ENCODE measurements at regions not wholly inside any gene's neighbourhood (a gene's known extent, or its start where the extent isn't known, plus 50 kb on each side); places are given as distances from the start of the nearest gene placed in this dataset.

GRCh38 chr14:43778937-43779639, 728.0 kb downstream of the FSCB start:
- Histone ChIP-seq H2AFZ (ENCODE audit: low read length) (no peak overlapping the region), H4K20me1 (ENCODE audit: low read length) (no peaks in the 10 kb centered on the region), H3K27me3 (ENCODE audit: low read length) (no peaks in the 10 kb centered on the region), H3K27ac (ENCODE audit: low read length) (peak overlapping the region; percentile 13), H3F3A (ENCODE audit: low read length, unreplicated experiment) (no peaks in the 10 kb centered on the region), H3K4me1 (ENCODE audit: insufficient read depth, low read length) (peaks cover 4% of the 10 kb centered on the region; the same call in 1 of the 2 replicates), H3K36me3 (ENCODE audit: low read depth, low read length) (no peaks in the 10 kb centered on the region), H3K9me3 (ENCODE audit: low read length) (peaks cover 9% of the 10 kb centered on the region; the same call in 1 of the 2 replicates), H3K4me2 (ENCODE audit: low read length) (0 out of 2 replicates have a peak overlapping the region, but pooled peaks have one; percentile 3), H3K9me2 (replicated peaks; ENCODE audit: low read length) (no peaks in the 10 kb centered on the region), H3K79me2 (ENCODE audit: low read length) (no peaks in the 10 kb centered on the region), H3K4me3 (ENCODE audit: low read length) (no peak overlapping the region), H3K9ac (ENCODE audit: low read length) (no peak overlapping the region)
- intact Hi-C loops (cut with micrococcal nuclease) = no loop called here
- DNase-seq (no peak), ATAC-seq (peak; percentile 38; the same call in 1 of the 2 replicates)
- CTCF ChIA-PET = no interaction called here
- no TSS peak for BruUV-seq (replicated peaks)
- POLR2A ChIA-PET (ENCODE audit: unreplicated experiment) = interaction anchor here (0.6 kb wide), 1 partner anchor 1896 kb away, joined by 11 read pairs; no protein-coding TSS in a partner anchor
- no peak for TF ChIP-seq EZH2phosphoT487 (IDR thresholded peaks at IDR 0.05; ENCODE audit: borderline replicate concordance, low read length)
- TF ChIP-seq EZH2 (IDR thresholded peaks at IDR 0.05; ENCODE audit: low read length, unreplicated experiment) = no peak
- no peak for TF ChIP-seq CTCF (conservative IDR thresholded peaks at IDR 0.05; ENCODE audit: low read depth, low read length)

GRCh38 chr14:43778570-43778936, 728.5 kb downstream of the FSCB start:
- H3K36me3 ChIP-seq (ENCODE audit: low read depth, low read length) = no peaks in the 10 kb centered on the region

More at GRCh38 chr14:43778570-43778936, 728.5 kb downstream of the FSCB start:
- ATAC-seq = peak; percentile 73
- H4K20me1 ChIP-seq (ENCODE audit: low read length) = no peaks in the 10 kb centered on the region
- no peak overlapping the region for H3K4me3 ChIP-seq (ENCODE audit: low read length)
- peak overlapping the region; percentile 13 for H3K27ac ChIP-seq (ENCODE audit: low read length)
- POLR2A ChIA-PET (ENCODE audit: unreplicated experiment) = interaction anchor here (0.6 kb wide), 1 partner anchor 1895 kb away, joined by 11 read pairs; no protein-coding TSS in a partner anchor
- CTCF ChIA-PET = no interaction called here
- H3K27me3 ChIP-seq (ENCODE audit: low read length) = no peaks in the 10 kb centered on the region
- peaks cover 4% of the 10 kb centered on the region; the same call in 1 of the 2 replicates for H3K4me1 ChIP-seq (ENCODE audit: insufficient read depth, low read length)
- H3K9me3 ChIP-seq (ENCODE audit: low read length) = peaks cover 9% of the 10 kb centered on the region; the same call in 1 of the 2 replicates
- no peak for TF ChIP-seq EZH2 (IDR thresholded peaks at IDR 0.05; ENCODE audit: low read length, unreplicated experiment)
- TF ChIP-seq CTCF (conservative IDR thresholded peaks at IDR 0.05; ENCODE audit: low read depth, low read length) = no peak
- no peak for TF ChIP-seq EZH2phosphoT487 (IDR thresholded peaks at IDR 0.05; ENCODE audit: borderline replicate concordance, low read length)
- H3K9ac ChIP-seq (ENCODE audit: low read length) = no peak overlapping the region
- no peak overlapping the region for H2AFZ ChIP-seq (ENCODE audit: low read length)
- H3F3A ChIP-seq (ENCODE audit: low read length, unreplicated experiment) = no peaks in the 10 kb centered on the region
- BruUV-seq (replicated peaks) = no TSS peak
- H3K4me2 ChIP-seq (ENCODE audit: low read length) = 0 out of 2 replicates have a peak overlapping the region, but pooled peaks have one; percentile 3
- H3K9me2 ChIP-seq (replicated peaks; ENCODE audit: low read length) = no peaks in the 10 kb centered on the region
- no peaks in the 10 kb centered on the region for H3K79me2 ChIP-seq (ENCODE audit: low read length)
- intact Hi-C loops (cut with micrococcal nuclease) = no loop called here
- DNase-seq = peak; percentile 48

Data from PC-3 (cell line).